Stromal cell of bone marrow (primary cell): ENCODE measurements at regions not wholly inside any gene's neighbourhood (a gene's known extent, or its start where the extent isn't known, plus 50 kb on each side); places are given as distances from the start of the nearest gene placed in this dataset.
"Not testable (repeated sequence)": the region's sequence is repeated elsewhere in the genome, so short reads cannot be mapped to it uniquely, and the experiment has no call there.

Source experiments
- DNase-seq: peaks from one replicate; pipeline ENCODE4 v3.0.0-alpha.2; 2012; ENCODE audit warnings: low read depth

- DNase-seq, result no peak
Observed at GRCh38 chr3:176190755-176191154, 1006.5 kb downstream of the TBL1XR1 start.

GRCh38 chr3:176183181-176183580, 1014.1 kb downstream of the TBL1XR1 start:
- DNase-seq, result no peak

GRCh38 chr3:176174060-176174459, 1023.2 kb downstream of the TBL1XR1 start:
- DNase-seq, result no peak

GRCh38 chr3:176172492-176172891, 1024.8 kb downstream of the TBL1XR1 start:
- no peak for DNase-seq

GRCh38 chr3:176167272-176167671, 1030.0 kb downstream of the TBL1XR1 start:
- no peak for DNase-seq

- no peak for DNase-seq
Observed at GRCh38 chr3:176160997-176161396, 1036.3 kb downstream of the TBL1XR1 start.

GRCh38 chr3:176159796-176160195, 1037.5 kb downstream of the TBL1XR1 start:
- DNase-seq, result no peak

- no peak for DNase-seq
Observed at GRCh38 chr3:176155012-176155411, 1042.3 kb downstream of the TBL1XR1 start.

GRCh38 chr3:176149567-176149966, 1047.7 kb downstream of the TBL1XR1 start:
- DNase-seq, result no peak

- DNase-seq, result no peak
Observed at GRCh38 chr3:176147251-176147650, 1050.0 kb downstream of the TBL1XR1 start.

GRCh38 chr3:176141837-176142236, 1055.4 kb downstream of the TBL1XR1 start:
- DNase-seq, result no peak

GRCh38 chr3:176120507-176120906, 1076.8 kb downstream of the TBL1XR1 start:
- no peak for DNase-seq

- no peak for DNase-seq
Observed at GRCh38 chr3:176119826-176120225, 1077.5 kb downstream of the TBL1XR1 start.

- DNase-seq, result no peak
Observed at GRCh38 chr3:176106380-176106779, 1090.9 kb downstream of the TBL1XR1 start.

GRCh38 chr3:176097027-176097426, 1100.3 kb downstream of the TBL1XR1 start:
- no peak for DNase-seq

GRCh38 chr3:176093892-176094291, 1103.4 kb downstream of the TBL1XR1 start:
- not testable (repeated sequence) for DNase-seq

- no peak for DNase-seq
Observed at GRCh38 chr3:176090727-176091126, 1106.6 kb downstream of the TBL1XR1 start.

- DNase-seq, result no peak
Observed at GRCh38 chr3:176088962-176089383, 1108.3 kb downstream of the TBL1XR1 start.

- DNase-seq, result no peak
Observed at GRCh38 chr3:176087066-176087697, 1110.1 kb downstream of the TBL1XR1 start.

GRCh38 chr3:176079785-176080184, 1117.5 kb downstream of the TBL1XR1 start:
- no peak for DNase-seq

- DNase-seq, result no peak
Observed at GRCh38 chr3:176078906-176079305, 1118.4 kb downstream of the TBL1XR1 start.

- DNase-seq, result no peak
Observed at GRCh38 chr3:176075491-176075890, 1121.8 kb downstream of the TBL1XR1 start.

GRCh38 chr3:176075046-176075445, 1122.2 kb downstream of the TBL1XR1 start:
- DNase-seq, result no peak

- peak; percentile 9 for DNase-seq
Observed at GRCh38 chr3:176074096-176074495, 1123.2 kb downstream of the TBL1XR1 start.
